AG10803 (cell line): ENCODE measurements at regions not wholly inside any gene's neighbourhood (a gene's known extent, or its start where the extent isn't known, plus 50 kb on each side); places are given as distances from the start of the nearest gene placed in this dataset.

Experiments used
- DNase-seq: peaks from one replicate; pipeline ENCODE4 v3.0.0; 2010; ENCODE audit warnings: low read depth
- H3K4me3 ChIP-seq: 2 replicates; pipeline ENCODE4 v1.5.1; 2011; ENCODE audit warnings: mild to moderate bottlenecking, low read length, control low read depth
- TF ChIP-seq, protein P1 (sequence below): conservative IDR thresholded peaks from 2 replicates; pipeline ENCODE4 v1.5.1; 2011; ENCODE audit warnings: mild to moderate bottlenecking, low read length, control low read depth, inconsistent platforms

DNA sequence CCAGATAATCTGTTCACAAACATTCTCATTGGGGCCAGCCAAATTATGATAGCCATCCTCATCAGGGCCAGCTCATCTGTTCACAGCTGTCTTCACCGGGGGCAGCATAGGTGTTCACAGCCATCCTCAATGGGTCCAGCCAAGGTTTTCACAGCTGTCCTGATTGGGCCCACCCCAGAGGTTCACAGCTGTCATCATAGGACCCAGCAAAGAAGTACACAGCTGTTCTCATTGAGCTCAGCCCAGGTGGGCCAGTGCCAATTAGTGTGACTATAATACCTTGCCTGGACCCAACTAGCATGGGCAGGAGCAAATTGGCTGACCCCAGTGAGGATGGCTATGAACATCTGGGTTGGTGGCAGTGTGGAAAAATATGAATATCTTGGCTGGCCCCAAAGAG is 1166.0 kb downstream of the UQCRFS1 start:
- H3K4me3 ChIP-seq = no peak overlapping the region
- TF ChIP-seq, protein P1, sequence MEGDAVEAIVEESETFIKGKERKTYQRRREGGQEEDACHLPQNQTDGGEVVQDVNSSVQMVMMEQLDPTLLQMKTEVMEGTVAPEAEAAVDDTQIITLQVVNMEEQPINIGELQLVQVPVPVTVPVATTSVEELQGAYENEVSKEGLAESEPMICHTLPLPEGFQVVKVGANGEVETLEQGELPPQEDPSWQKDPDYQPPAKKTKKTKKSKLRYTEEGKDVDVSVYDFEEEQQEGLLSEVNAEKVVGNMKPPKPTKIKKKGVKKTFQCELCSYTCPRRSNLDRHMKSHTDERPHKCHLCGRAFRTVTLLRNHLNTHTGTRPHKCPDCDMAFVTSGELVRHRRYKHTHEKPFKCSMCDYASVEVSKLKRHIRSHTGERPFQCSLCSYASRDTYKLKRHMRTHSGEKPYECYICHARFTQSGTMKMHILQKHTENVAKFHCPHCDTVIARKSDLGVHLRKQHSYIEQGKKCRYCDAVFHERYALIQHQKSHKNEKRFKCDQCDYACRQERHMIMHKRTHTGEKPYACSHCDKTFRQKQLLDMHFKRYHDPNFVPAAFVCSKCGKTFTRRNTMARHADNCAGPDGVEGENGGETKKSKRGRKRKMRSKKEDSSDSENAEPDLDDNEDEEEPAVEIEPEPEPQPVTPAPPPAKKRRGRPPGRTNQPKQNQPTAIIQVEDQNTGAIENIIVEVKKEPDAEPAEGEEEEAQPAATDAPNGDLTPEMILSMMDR = no peak
- DNase-seq = no peak

DNA sequence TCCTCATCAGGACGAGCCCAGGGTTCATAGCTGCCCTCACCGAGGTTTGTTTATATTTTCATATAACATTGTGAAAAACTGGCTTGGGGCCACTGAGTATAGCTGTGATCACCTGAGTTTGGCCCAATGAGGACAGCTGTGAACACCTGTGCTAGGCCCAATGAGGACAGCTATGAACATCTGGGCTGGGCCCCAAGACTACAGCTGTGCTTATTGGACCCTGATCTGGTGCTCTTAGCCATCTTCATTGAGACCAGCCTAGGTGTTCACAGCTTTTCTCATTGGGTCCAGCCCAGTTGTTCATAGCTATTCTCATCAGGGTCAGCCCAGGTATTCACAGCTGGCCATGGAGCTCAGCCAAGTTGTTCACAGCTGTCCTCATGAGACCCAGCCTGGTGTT is 1167.3 kb downstream of the UQCRFS1 start:
- TF ChIP-seq, protein P1 = no peak
- H3K4me3 ChIP-seq = no peak overlapping the region
- no peak for DNase-seq

DNA sequence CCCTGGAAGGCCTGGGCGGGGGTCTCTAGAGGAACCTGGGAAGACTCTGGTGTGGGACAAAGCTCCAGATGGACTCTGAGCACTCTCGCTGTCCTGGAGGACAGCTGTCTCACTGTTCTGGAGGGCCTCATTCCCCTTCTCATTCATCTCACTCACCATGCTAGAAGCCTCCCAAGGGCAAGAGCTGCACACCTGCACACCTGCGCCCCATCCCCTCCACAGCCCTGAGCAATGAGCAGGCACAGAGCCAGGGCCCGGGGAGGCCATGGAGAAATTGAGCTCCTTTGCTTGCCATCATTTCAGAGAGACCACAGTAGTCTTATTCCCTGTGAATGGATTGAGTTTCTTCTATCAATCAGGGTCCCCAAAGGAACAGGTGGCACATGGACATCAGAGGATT is 1168.5 kb downstream of the UQCRFS1 start:
- no peak for DNase-seq
- TF ChIP-seq, protein P1 = no peak
- H3K4me3 ChIP-seq = no peak overlapping the region

DNA sequence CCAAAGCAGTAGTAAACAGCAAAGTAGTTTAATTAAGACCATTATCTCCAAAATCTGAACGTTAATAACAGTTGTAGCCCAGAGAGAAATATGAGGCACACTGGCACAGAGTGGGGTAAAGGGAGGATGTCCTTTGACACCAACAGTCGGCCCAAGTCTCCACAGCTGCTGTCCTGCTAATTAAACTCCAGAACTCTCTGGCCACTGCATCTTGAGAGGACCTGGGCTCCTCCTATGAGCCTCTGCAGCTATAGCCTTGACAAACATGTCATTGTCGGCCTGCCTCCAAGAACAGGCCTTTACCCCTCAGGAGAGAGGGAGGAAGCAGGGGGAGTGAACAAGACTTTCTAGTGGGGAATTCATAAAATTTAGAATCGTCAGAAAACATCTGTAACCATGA is 1170.4 kb downstream of the UQCRFS1 start:
- H3K4me3 ChIP-seq = no peak overlapping the region
- TF ChIP-seq, protein P1 = no peak
- no peak for DNase-seq

DNA sequence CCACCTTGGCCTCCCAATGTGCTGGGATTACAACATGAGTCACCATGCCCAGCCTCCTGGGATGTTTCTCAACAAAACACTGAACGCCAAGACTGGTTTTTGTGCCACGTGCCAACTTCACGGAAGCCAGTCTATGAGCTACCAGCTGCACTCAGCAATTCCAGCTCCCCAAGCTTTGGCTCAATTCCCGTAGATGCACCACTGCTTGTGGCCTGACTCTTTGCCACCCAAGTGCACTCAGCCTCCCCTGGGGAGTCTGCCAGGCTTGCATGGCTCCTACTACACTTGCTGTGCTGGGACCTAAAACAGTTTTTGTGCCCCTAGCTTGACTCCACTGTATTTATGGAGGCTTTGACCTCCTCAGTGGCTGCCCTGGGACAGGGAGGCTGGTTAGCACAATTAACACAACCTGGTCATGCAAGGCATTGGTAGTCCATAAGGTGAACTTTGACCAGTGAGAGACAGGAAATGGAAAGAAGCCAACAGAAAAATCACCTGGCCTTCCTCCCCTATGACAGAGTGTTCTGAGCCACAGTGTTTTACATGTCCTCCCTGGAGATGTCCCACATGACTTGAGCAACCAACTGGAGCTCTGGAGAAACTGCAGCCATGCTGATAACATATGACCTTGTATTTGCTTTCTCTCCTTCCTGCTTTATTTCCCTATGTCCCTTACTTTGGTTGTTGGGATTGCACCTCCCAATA is 1173.1 kb downstream of the UQCRFS1 start:
- TF ChIP-seq, protein P1 = no peak
- no peak overlapping the region for H3K4me3 ChIP-seq
- DNase-seq = no peak

DNA sequence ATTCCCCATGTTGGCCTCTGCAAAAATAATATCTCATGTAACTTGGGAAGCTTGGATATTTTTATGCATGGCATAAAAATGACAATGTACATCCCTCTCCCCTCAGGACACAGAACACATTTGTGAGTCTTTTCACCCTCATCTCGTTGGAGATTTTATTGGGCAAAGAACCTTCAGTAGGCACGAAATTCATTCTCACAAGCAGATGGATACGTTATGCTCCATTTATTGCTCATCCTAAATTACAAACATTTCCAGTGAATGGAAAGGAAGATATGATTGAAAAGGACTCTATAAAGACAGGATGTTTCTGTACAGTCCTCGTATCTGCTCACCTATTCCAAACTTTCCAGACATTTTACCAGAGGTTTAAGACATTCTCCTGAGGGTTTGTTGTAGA is 1175.8 kb downstream of the UQCRFS1 start:
- TF ChIP-seq, protein P1 = no peak
- no peak overlapping the region for H3K4me3 ChIP-seq
- DNase-seq = no peak

DNA sequence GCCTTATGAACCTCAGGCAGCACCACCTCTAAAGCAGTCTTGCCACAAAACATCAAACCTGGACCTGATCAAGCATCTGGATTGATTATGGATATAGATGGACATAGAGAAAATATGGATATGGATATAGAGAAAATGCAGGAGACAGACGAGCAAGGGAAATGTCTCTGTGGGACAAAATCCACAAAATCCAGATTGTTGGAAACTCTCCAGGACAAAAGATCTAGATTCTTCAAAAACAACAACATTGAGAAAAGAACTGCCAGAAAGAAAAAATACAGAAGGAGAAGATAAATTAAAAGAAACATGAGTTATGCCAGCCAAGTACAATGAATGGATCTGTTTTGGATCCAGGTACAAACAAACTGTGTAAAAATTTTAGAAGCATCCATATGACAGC is 1176.5 kb downstream of the UQCRFS1 start:
- no peak for DNase-seq
- TF ChIP-seq, protein P1 = no peak

More for the DNA sequence above, 1176.5 kb downstream of the UQCRFS1 start:
- no peak overlapping the region for H3K4me3 ChIP-seq
